Endothelial cell of umbilical vein (primary cell): ENCODE measurements at regions not wholly inside any gene's neighbourhood (a gene's known extent, or its start where the extent isn't known, plus 50 kb on each side); places are given as distances from the start of the nearest gene placed in this dataset.

ENCODE experiments used
- BruUV-seq: library from RNA; stranded (reverse); fragments of 400-500 nt; replicated peaks from 2 replicates; lab custom pipeline; 2021; lab: Mats Ljungman, UMichigan
- CTCF ChIA-PET: fragments of 300-600, 350-600 bp; sonication (Branson Sonifier 250); formaldehyde crosslinking; loops from one replicate; lab custom pipeline; 2021; ENCODE audit warnings: antibody characterized with exemption, inconsistent platforms; lab: Charles Lee
- POLR2A ChIA-PET: fragments of 300-600, 350-600 bp; sonication (Branson Sonifier 250); formaldehyde crosslinking; loops from one replicate; lab custom pipeline; 2021; ENCODE audit warnings: antibody characterized with exemption, inconsistent platforms; lab: Charles Lee
- DNase-seq: peaks from one replicate; pipeline ENCODE4 v3.0.0-alpha.2; 2011; ENCODE audit warnings: low read depth, low spot score
- FAIRE-seq: peaks from 2 replicates; lab custom pipeline; 2011; peaks lifted over from hg19 to GRCh38; lab: Jason Lieb, UNC
- H2AFZ ChIP-seq: 2 replicates; pipeline ENCODE4 v1.6.0; 2012; ENCODE audit warnings: low read depth, low read length, control low read depth, inconsistent platforms
- H3K27ac ChIP-seq: 2 replicates; pipeline ENCODE4 v1.5.1; 2011; ENCODE audit warnings: low read depth, mild to moderate bottlenecking, control low read depth, low read length, moderate library complexity; ENCODE audit not compliant: insufficient read depth
- H3K27me3 ChIP-seq, 2 experiments: 2 replicates each; pipeline versions ENCODE4 v1.6.0 to v1.6.1; 2011; ENCODE audit warnings: low read length in 2 of 2, mixed read lengths in 1 of 2; ENCODE audit not compliant: control insufficient read depth in 2 of 2, insufficient read depth in 2 of 2
- H3K36me3 ChIP-seq, 2 experiments: 2 replicates in 1 of 2; 3 replicates in 1 of 2; pipeline ENCODE4 v1.5.1; 2011; ENCODE audit warnings: low read length in 2 of 2, mild to moderate bottlenecking in 1 of 2, moderate library complexity in 1 of 2; ENCODE audit not compliant: control insufficient read depth in 2 of 2, insufficient read depth in 2 of 2; ENCODE audit errors: extremely low read depth in 1 of 2
- H3K4me1 ChIP-seq: 3 replicates; pipeline ENCODE4 v1.5.1; 2011; ENCODE audit warnings: mild to moderate bottlenecking, low read length; ENCODE audit not compliant: control insufficient read depth, insufficient read depth; ENCODE audit errors: extremely low read depth
- H3K4me2 ChIP-seq: 2 replicates; pipeline ENCODE4 v1.6.1; 2011; ENCODE audit warnings: low read length, control low read depth, mixed read lengths; ENCODE audit not compliant: insufficient read depth
- H3K4me3 ChIP-seq, 3 experiments: fragments of 200-600 bp in 1 of 3; sonication (generic), shearing (Covaris generic) in 1 of 3; replicated peaks in 1 of 3; 2 replicates each; pipeline ENCODE4 v1.5.1; 2011 to 2016; ENCODE audit warnings: control low read depth in 3 of 3, low read length in 3 of 3, mild to moderate bottlenecking in 2 of 3, inconsistent platforms in 1 of 3, low read depth in 1 of 3, moderate library complexity in 1 of 3; ENCODE audit not compliant: insufficient read depth in 1 of 3
- H3K79me2 ChIP-seq: 2 replicates; pipeline ENCODE4 v1.6.0; 2012; ENCODE audit warnings: low read length, inconsistent platforms; ENCODE audit not compliant: control insufficient read depth, insufficient read depth
- H3K9ac ChIP-seq: replicated peaks from 2 replicates; pipeline ENCODE3; 2011; ENCODE audit warnings: low read length, control low read depth; ENCODE audit not compliant: insufficient read depth; ENCODE audit errors: extremely low read depth
- H3K9me1 ChIP-seq: replicated peaks from 3 replicates; pipeline ENCODE4 v1.6.0; 2011; ENCODE audit warnings: mild to moderate bottlenecking, low read length; ENCODE audit not compliant: control insufficient read depth, insufficient read depth; ENCODE audit errors: extremely low read depth
- H3K9me3 ChIP-seq: replicated peaks from 2 replicates; pipeline ENCODE4 v1.5.1; 2012; ENCODE audit warnings: low read length, inconsistent platforms; ENCODE audit not compliant: control insufficient read depth, insufficient read depth
- H4K20me1 ChIP-seq: replicated peaks from 2 replicates; pipeline ENCODE3; 2011; ENCODE audit warnings: mild to moderate bottlenecking, low read length; ENCODE audit not compliant: control insufficient read depth, insufficient read depth; ENCODE audit errors: extremely low read depth
- EZH2 ChIP-seq: IDR thresholded peaks from 2 replicates; pipeline ENCODE4 v1.6.1; 2012; ENCODE audit warnings: borderline replicate concordance, low read depth, mild to moderate bottlenecking, moderate library complexity, low read length, inconsistent platforms; ENCODE audit not compliant: severe bottlenecking
- FOS ChIP-seq: IDR thresholded peaks from 2 replicates; pipeline ENCODE4 v1.6.1; 2011; ENCODE audit warnings: mild to moderate bottlenecking, low read length, moderate library complexity, borderline replicate concordance; ENCODE audit not compliant: insufficient read depth
- GATA2 ChIP-seq: IDR thresholded peaks from 2 replicates; pipeline ENCODE4 v1.7.0; 2011; ENCODE audit warnings: low read depth, mild to moderate bottlenecking, moderate library complexity, mixed read lengths, low read length; ENCODE audit not compliant: insufficient read length, insufficient read depth
- JUN ChIP-seq: IDR thresholded peaks from 2 replicates; pipeline ENCODE4 v1.6.1; 2011; ENCODE audit warnings: borderline replicate concordance, low read depth; ENCODE audit not compliant: insufficient read length, insufficient read depth
- MYC ChIP-seq: IDR thresholded peaks from one replicate; pipeline ENCODE4 v1.6.1; 2011; ENCODE audit warnings: mild to moderate bottlenecking, low read depth, low read length
- POLR2A ChIP-seq: IDR thresholded peaks from 2 replicates; pipeline ENCODE4 v1.6.1; 2012; ENCODE audit warnings: low read depth, mild to moderate bottlenecking, control low read depth, low read length
- POLR2AphosphoS5 ChIP-seq: IDR thresholded peaks from 2 replicates; pipeline ENCODE4 v1.6.1; 2012; ENCODE audit warnings: low read depth, mild to moderate bottlenecking, control low read depth, low read length, moderate library complexity; ENCODE audit not compliant: insufficient read depth
- dilution Hi-C: fragments of 300-500 bp; cut with MboI; formaldehyde crosslinking; loops from one replicate; pipeline ENCODE4 v1.15.0; 2019; ENCODE audit warnings: low sequenced_read_pairs; ENCODE audit not compliant: extremely low pct_ligation_motif_present
- intact Hi-C: fragments of 100-400 bp; cut with micrococcal nuclease; formaldehyde crosslinking; loops from one replicate; pipeline ENCODE4 v1.10.0; 2022
- TF ChIP-seq, protein P1 (sequence below), 2 donors: IDR thresholded peaks; 1 replicate in 1 of 2; 2 replicates in 1 of 2; pipeline ENCODE4 v1.5.1; 2011; ENCODE audit warnings: low read length in 2 of 2, mild to moderate bottlenecking in 2 of 2, moderate library complexity in 2 of 2, control low read depth in 1 of 2, inconsistent platforms in 1 of 2, low read depth in 1 of 2; ENCODE audit not compliant: insufficient read depth in 1 of 2; ENCODE audit errors: extremely low read depth in 1 of 2
- TF ChIP-seq, protein P2 (sequence below): IDR thresholded peaks from 2 replicates; pipeline ENCODE4 v1.6.1; 2011; ENCODE audit not compliant: insufficient read depth, insufficient read length

DNA sequence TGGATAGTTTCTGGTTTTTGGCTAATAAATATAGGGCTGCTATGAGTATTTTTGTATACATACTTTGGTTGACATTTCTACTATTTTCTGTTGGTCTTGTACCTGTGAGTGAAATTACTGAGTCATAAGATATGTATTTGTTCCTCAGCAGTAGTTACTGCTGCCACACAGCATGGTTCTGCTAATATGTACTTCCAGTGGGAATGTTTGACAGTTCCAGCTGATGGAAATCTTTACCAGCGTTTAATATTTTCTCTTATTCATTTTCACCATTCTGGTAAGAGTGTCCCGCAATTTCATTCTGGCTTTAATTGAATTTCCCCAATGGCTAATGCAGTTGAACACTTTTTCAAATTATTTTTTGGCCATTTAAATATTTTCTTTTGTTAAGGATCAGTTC, 57.9 kb upstream of the IL1R1 start:
- Histone ChIP-seq H3K9me3 (no peaks in the 10 kb centered on the region), H3K4me3 (no peak overlapping the region), H4K20me1 (no peaks in the 10 kb centered on the region), H3K27ac (no peak overlapping the region), H3K4me1 (peaks cover 20% of the 10 kb centered on the region), H3K79me2 (no peaks in the 10 kb centered on the region), H3K4me2 (no peak overlapping the region), H3K27me3 (no peaks in the 10 kb centered on the region), H2AFZ (no peak overlapping the region), H3K9me1 (no peaks in the 10 kb centered on the region), H3K36me3 (no peaks in the 10 kb centered on the region), H3K9ac (no peak overlapping the region)
- POLR2A ChIA-PET = no interaction called here
- DNase-seq = no peak
- no peak for FAIRE-seq
- intact Hi-C loops (no loop called here), dilution Hi-C loops (no loop called here)
- TF ChIP-seq FOS (no peak), GATA2 (no peak), JUN (no peak), MYC (no peak), POLR2A (no peak), POLR2AphosphoS5 (no peak), EZH2 (no peak)
- TF ChIP-seq, protein P1, sequence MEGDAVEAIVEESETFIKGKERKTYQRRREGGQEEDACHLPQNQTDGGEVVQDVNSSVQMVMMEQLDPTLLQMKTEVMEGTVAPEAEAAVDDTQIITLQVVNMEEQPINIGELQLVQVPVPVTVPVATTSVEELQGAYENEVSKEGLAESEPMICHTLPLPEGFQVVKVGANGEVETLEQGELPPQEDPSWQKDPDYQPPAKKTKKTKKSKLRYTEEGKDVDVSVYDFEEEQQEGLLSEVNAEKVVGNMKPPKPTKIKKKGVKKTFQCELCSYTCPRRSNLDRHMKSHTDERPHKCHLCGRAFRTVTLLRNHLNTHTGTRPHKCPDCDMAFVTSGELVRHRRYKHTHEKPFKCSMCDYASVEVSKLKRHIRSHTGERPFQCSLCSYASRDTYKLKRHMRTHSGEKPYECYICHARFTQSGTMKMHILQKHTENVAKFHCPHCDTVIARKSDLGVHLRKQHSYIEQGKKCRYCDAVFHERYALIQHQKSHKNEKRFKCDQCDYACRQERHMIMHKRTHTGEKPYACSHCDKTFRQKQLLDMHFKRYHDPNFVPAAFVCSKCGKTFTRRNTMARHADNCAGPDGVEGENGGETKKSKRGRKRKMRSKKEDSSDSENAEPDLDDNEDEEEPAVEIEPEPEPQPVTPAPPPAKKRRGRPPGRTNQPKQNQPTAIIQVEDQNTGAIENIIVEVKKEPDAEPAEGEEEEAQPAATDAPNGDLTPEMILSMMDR (IDR thresholded peaks at IDR 0.05; ENCODE audit: extremely low read depth in 1 of 2, insufficient read depth in 1 of 2, low read depth in 1 of 2, low read length in 2 of 2) = no peak
- TF ChIP-seq, protein P2, sequence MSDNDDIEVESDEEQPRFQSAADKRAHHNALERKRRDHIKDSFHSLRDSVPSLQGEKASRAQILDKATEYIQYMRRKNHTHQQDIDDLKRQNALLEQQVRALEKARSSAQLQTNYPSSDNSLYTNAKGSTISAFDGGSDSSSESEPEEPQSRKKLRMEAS = no peak
- CTCF ChIA-PET = interaction anchor here (1.2 to 1.3 kb wide), 2 partner anchors 20 to 35 kb away, joined by 3 to 5 read pairs; no protein-coding TSS in a partner anchor
- BruUV-seq = no TSS peak
